Astrocyte (in vitro differentiated cells and primary cell): ENCODE measurements at regions not wholly inside any gene's neighbourhood (a gene's known extent, or its start where the extent isn't known, plus 50 kb on each side); places are given as distances from the start of the nearest gene placed in this dataset.
A peak's percentile ranks its signal among the peaks of the same experiment; 100 is the strongest.

Source experiments
- DNase-seq: peaks from one replicate; pipeline ENCODE4 v3.0.0-alpha.2; 2010; ENCODE audit warnings: low read depth
- FAIRE-seq: peaks from 2 replicates; lab custom pipeline; 2011; peaks lifted over from hg19 to GRCh38; lab: Jason Lieb, UNC
- H2AFZ ChIP-seq: 2 replicates; pipeline ENCODE4 v1.6.0; 2012; ENCODE audit warnings: low read depth, low read length, inconsistent platforms
- H3K27ac ChIP-seq: 2 replicates; pipeline ENCODE4 v1.5.1; 2011; ENCODE audit warnings: low read depth, low read length, inconsistent platforms
- H3K27me3 ChIP-seq: 2 replicates; pipeline ENCODE4 v1.6.0; 2011; ENCODE audit warnings: low read length, inconsistent platforms; ENCODE audit not compliant: insufficient read depth
- H3K36me3 ChIP-seq: 2 replicates; pipeline ENCODE4 v1.5.1; 2011; ENCODE audit warnings: low read length, inconsistent platforms; ENCODE audit not compliant: insufficient read depth
- H3K4me1 ChIP-seq: 2 replicates; pipeline ENCODE4 v1.5.1; 2011; ENCODE audit warnings: low read length, inconsistent platforms; ENCODE audit not compliant: insufficient read depth
- H3K4me2 ChIP-seq: 2 replicates; pipeline ENCODE4 v1.6.0; 2012; ENCODE audit warnings: low read length, inconsistent platforms
- H3K4me3 ChIP-seq: 2 replicates; pipeline ENCODE4 v1.5.1; 2011; ENCODE audit warnings: low read depth, mild to moderate bottlenecking, low read length, inconsistent platforms; ENCODE audit not compliant: insufficient read depth
- H3K79me2 ChIP-seq: 2 replicates; pipeline ENCODE4 v1.6.0; 2012; ENCODE audit warnings: mild to moderate bottlenecking, low read length, inconsistent platforms; ENCODE audit not compliant: insufficient read depth
- H3K9ac ChIP-seq: 2 replicates; pipeline ENCODE4 v1.6.0; 2012; ENCODE audit warnings: mild to moderate bottlenecking, low read length, inconsistent platforms
- H3K9me3 ChIP-seq: 2 replicates; pipeline ENCODE4 v1.5.1; 2012; ENCODE audit warnings: low read depth, mild to moderate bottlenecking, low read length, inconsistent platforms; ENCODE audit not compliant: insufficient read depth
- H4K20me1 ChIP-seq: 2 replicates; pipeline ENCODE4 v1.6.0; 2012; ENCODE audit warnings: low read length, inconsistent platforms; ENCODE audit not compliant: insufficient read depth
- H3K27ac Mint-ChIP-seq: one replicate; pipeline ENCODE4 v1.8.0; 2021; ENCODE audit warnings: mild to moderate bottlenecking, mixed read lengths; ENCODE audit not compliant: unreplicated experiment
- H3K27me3 Mint-ChIP-seq: one replicate; pipeline ENCODE4 v1.8.0; 2021; ENCODE audit warnings: low read depth, mixed read lengths; ENCODE audit not compliant: unreplicated experiment
- H3K36me3 Mint-ChIP-seq: one replicate; pipeline ENCODE4 v1.8.0; 2021; ENCODE audit warnings: low read depth, mixed read lengths; ENCODE audit not compliant: unreplicated experiment
- H3K4me1 Mint-ChIP-seq: one replicate; pipeline ENCODE4 v1.8.0; 2021; ENCODE audit warnings: low read depth, mixed read lengths; ENCODE audit not compliant: unreplicated experiment
- H3K4me3 Mint-ChIP-seq: one replicate; pipeline ENCODE4 v1.8.0; 2021; ENCODE audit warnings: mild to moderate bottlenecking, moderate library complexity, mixed read lengths; ENCODE audit not compliant: unreplicated experiment
- H3K9me3 Mint-ChIP-seq: one replicate; pipeline ENCODE4 v1.8.0; 2021; ENCODE audit warnings: mild to moderate bottlenecking, mixed read lengths; ENCODE audit not compliant: unreplicated experiment
- CTCF ChIP-seq: IDR thresholded peaks from 2 replicates; pipeline ENCODE4 v1.5.1; 2011; ENCODE audit warnings: low read depth, mild to moderate bottlenecking, inconsistent platforms, low read length, moderate library complexity; ENCODE audit not compliant: insufficient read depth
- EZH2 ChIP-seq: IDR thresholded peaks from 2 replicates; pipeline ENCODE4 v1.6.1; 2012; ENCODE audit warnings: mild to moderate bottlenecking, low read length, inconsistent platforms; ENCODE audit not compliant: insufficient read depth

DNA sequence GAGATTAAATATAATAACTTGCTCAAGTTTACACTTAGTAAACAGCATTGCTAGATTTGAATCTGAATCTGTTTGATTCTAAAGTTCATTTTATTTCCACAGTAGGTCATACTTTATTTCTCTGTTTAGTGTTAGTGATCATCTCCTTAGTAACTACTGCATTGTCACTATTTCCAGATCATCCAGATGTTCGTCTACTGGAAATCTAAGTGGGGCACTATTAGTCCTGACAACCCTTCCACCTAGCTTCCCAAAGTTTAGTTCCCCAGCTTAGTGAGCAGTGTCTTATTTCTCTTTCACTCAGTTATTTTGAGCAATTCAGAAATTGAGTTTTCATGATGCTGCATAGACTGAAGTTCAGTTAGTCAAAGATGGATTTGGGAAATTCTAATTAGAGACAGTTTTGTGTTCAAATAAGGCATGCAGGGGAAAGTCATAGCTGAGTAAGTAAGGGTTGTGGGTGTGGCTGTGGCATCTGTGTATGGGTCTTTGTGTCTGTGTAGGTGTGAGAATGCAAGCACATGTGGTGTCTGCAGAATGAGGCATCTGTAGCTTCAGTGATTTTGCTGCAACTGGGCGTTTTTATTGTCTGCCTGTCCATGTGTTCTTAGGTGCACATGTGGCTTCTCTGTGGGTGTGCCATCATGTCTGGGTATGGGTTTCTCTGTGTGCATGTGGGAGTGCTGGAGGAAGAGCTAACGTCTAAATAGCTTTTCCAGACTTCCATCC lies 107.3 kb downstream of the NTMT2 start:
- H3K4me1 ChIP-seq, result no peaks in the 10 kb centered on the region
- H3K9ac ChIP-seq, result no peak overlapping the region
- Mint-ChIP-seq H3K4me3 (no peak overlapping the region), H3K36me3 (no peaks in the 10 kb centered on the region), H3K4me1 (peaks cover 11% of the 10 kb centered on the region), H3K9me3 (peaks cover 9% of the 10 kb centered on the region), H3K27me3 (no peaks in the 10 kb centered on the region), H3K27ac (no peak overlapping the region)
- TF ChIP-seq CTCF (no peak), EZH2 (no peak)
- peaks cover 2% of the 10 kb centered on the region for H3K9me3 ChIP-seq
- H3K4me3 ChIP-seq, result no peak overlapping the region
- FAIRE-seq, result no peak
- no peak overlapping the region for H3K27ac ChIP-seq
- no peak overlapping the region for H2AFZ ChIP-seq
- no peaks in the 10 kb centered on the region for H3K36me3 ChIP-seq
- no peaks in the 10 kb centered on the region for H4K20me1 ChIP-seq
- H3K4me2 ChIP-seq, result no peak overlapping the region
- no peaks in the 10 kb centered on the region for H3K27me3 ChIP-seq
- no peaks in the 10 kb centered on the region for H3K79me2 ChIP-seq
- no peak for DNase-seq

DNA sequence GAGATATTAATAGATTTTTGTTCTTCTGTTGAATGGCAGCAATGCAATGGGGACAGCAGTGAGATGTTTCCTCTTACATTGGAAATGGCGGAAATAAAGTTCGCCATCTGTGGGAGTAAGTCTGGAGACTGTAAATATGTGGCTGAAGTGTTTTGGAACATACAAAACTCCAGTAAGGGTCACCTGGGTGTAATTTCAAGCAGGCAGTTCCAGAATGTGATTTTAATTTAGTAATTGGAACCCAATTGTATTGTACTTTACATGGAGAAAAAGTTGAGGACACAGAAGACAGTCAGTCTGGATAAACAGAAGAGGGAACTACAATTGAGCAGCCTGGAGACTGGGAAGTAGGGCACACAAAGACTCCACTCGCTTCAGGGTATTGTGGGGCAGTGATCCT lies 108.6 kb downstream of the NTMT2 start:
- TF ChIP-seq EZH2, result no peak
- no peak for TF ChIP-seq CTCF
- Histone ChIP-seq H4K20me1 (no peaks in the 10 kb centered on the region), H2AFZ (no peak overlapping the region), H3K79me2 (no peaks in the 10 kb centered on the region), H3K4me1 (no peaks in the 10 kb centered on the region), H3K9me3 (peaks cover 2% of the 10 kb centered on the region), H3K36me3 (no peaks in the 10 kb centered on the region), H3K9ac (no peak overlapping the region), H3K27me3 (no peaks in the 10 kb centered on the region), H3K4me2 (no peak overlapping the region), H3K27ac (no peak overlapping the region), H3K4me3 (no peak overlapping the region)
- H3K27ac Mint-ChIP-seq, result no peak overlapping the region
- H3K9me3 Mint-ChIP-seq, result peaks cover 9% of the 10 kb centered on the region
- no peak overlapping the region for H3K4me3 Mint-ChIP-seq
- no peaks in the 10 kb centered on the region for H3K36me3 Mint-ChIP-seq
- peaks cover 6% of the 10 kb centered on the region for H3K4me1 Mint-ChIP-seq
- FAIRE-seq (no peak), DNase-seq (no peak)
- no peaks in the 10 kb centered on the region for H3K27me3 Mint-ChIP-seq

- no peak overlapping the region for H3K4me3 ChIP-seq
- no peaks in the 10 kb centered on the region for H3K79me2 ChIP-seq
- no peaks in the 10 kb centered on the region for H3K36me3 ChIP-seq
- H3K4me2 ChIP-seq, result no peak overlapping the region
- H3K27ac Mint-ChIP-seq, result no peak overlapping the region
- H3K36me3 Mint-ChIP-seq, result no peaks in the 10 kb centered on the region
- no peak for FAIRE-seq
- no peaks in the 10 kb centered on the region for H3K27me3 Mint-ChIP-seq
- TF ChIP-seq CTCF (no peak), EZH2 (no peak)
- no peaks in the 10 kb centered on the region for H4K20me1 ChIP-seq
- no peaks in the 10 kb centered on the region for H3K4me1 Mint-ChIP-seq
- H3K9ac ChIP-seq, result no peak overlapping the region
- peak; percentile 53 for DNase-seq
- H3K27me3 ChIP-seq, result no peaks in the 10 kb centered on the region
- H3K4me3 Mint-ChIP-seq, result no peak overlapping the region
- H3K4me1 ChIP-seq, result no peaks in the 10 kb centered on the region
- no peak overlapping the region for H2AFZ ChIP-seq
- H3K27ac ChIP-seq, result no peak overlapping the region
- H3K9me3 ChIP-seq, result no peaks in the 10 kb centered on the region
- no peaks in the 10 kb centered on the region for H3K9me3 Mint-ChIP-seq
These were observed 115.9 kb downstream of the NTMT2 start for GRCh38 chr1:170261669-170262068.
